Hippocampal formation (tissue), 2 donors: ENCODE measurements at regions not wholly inside any gene's neighbourhood (a gene's known extent, or its start where the extent isn't known, plus 50 kb on each side); places are given as distances from the start of the nearest gene placed in this dataset.

Source experiments
- DNase-seq, 2 donors: peaks; one replicate each; lab custom pipeline; 2025; lab: John Stamatoyannopoulos, UW

GRCh38 chr10:9719246-9719645, 1298.4 kb upstream of the CELF2 start:
- DNase-seq, result no peak

GRCh38 chr10:9733766-9734165, 1283.9 kb upstream of the CELF2 start:
- no peak for DNase-seq

- DNase-seq, result no peak
Measured at GRCh38 chr10:9734218-9734617, 1283.5 kb upstream of the CELF2 start.

- DNase-seq, result no peak
Measured at GRCh38 chr10:9735731-9736130, 1281.9 kb upstream of the CELF2 start.

- DNase-seq, result no peak
Measured at GRCh38 chr10:9743639-9744038, 1274.0 kb upstream of the CELF2 start.

GRCh38 chr10:9745158-9745557, 1272.5 kb upstream of the CELF2 start:
- DNase-seq, result no peak

GRCh38 chr10:9757176-9757575, 1260.5 kb upstream of the CELF2 start:
- no peak for DNase-seq

GRCh38 chr10:9759596-9759995, 1258.1 kb upstream of the CELF2 start:
- DNase-seq, result no peak

- no peak for DNase-seq
Measured at GRCh38 chr10:9762966-9763656, 1254.6 kb upstream of the CELF2 start.

GRCh38 chr10:9766762-9767161, 1250.9 kb upstream of the CELF2 start:
- DNase-seq, result no peak

GRCh38 chr10:9781666-9782065, 1236.0 kb upstream of the CELF2 start:
- DNase-seq, result no peak

GRCh38 chr10:9786101-9786500, 1231.6 kb upstream of the CELF2 start:
- DNase-seq, result no peak

- no peak for DNase-seq
Measured at GRCh38 chr10:9786576-9786975, 1231.1 kb upstream of the CELF2 start.

- no peak for DNase-seq
Measured at GRCh38 chr10:9789996-9790395, 1227.7 kb upstream of the CELF2 start.

- DNase-seq, result no peak
Measured at GRCh38 chr10:9792181-9792580, 1225.5 kb upstream of the CELF2 start.

GRCh38 chr10:9796564-9796963, 1221.1 kb upstream of the CELF2 start:
- DNase-seq, result no peak

- DNase-seq, result no peak
Measured at GRCh38 chr10:9800011-9800410, 1217.7 kb upstream of the CELF2 start.

- DNase-seq, result no peak
Measured at GRCh38 chr10:9800571-9800970, 1217.1 kb upstream of the CELF2 start.

GRCh38 chr10:9807846-9808245, 1209.8 kb upstream of the CELF2 start:
- DNase-seq, result no peak

GRCh38 chr10:9811601-9812000, 1206.1 kb upstream of the CELF2 start:
- DNase-seq, result no peak

- no peak for DNase-seq
Measured at GRCh38 chr10:9814285-9814864, 1203.3 kb upstream of the CELF2 start.

GRCh38 chr10:9819756-9820494, 1197.7 kb upstream of the CELF2 start:
- no peak for DNase-seq

GRCh38 chr10:9823268-9823930, 1194.3 kb upstream of the CELF2 start:
- no peak for DNase-seq
